Nephron (organoid): ENCODE measurements at regions not wholly inside any gene's neighbourhood (a gene's known extent, or its start where the extent isn't known, plus 50 kb on each side); places are given as distances from the start of the nearest gene placed in this dataset.

ENCODE experiments used
- H3K27ac Mint-ChIP-seq, 3 experiments: 2 replicates each; pipeline ENCODE4 v1.8.0; 2020; ENCODE audit warnings: mixed read lengths in 3 of 3, mild to moderate bottlenecking in 2 of 3, moderate library complexity in 1 of 3
- H3K27me3 Mint-ChIP-seq: 2 replicates; pipeline ENCODE4 v1.8.0; 2021; ENCODE audit warnings: low read depth, mild to moderate bottlenecking, moderate library complexity, mixed read lengths
- H3K36me3 Mint-ChIP-seq: 2 replicates; pipeline ENCODE4 v1.8.0; 2020; ENCODE audit warnings: low read depth, mixed read lengths
- H3K4me1 Mint-ChIP-seq: 2 replicates; pipeline ENCODE4 v1.8.0; 2020; ENCODE audit warnings: mixed read lengths
- H3K4me3 Mint-ChIP-seq, 3 experiments: 2 replicates each; pipeline ENCODE4 v1.8.0; 2020; ENCODE audit warnings: mild to moderate bottlenecking in 3 of 3, mixed read lengths in 3 of 3, moderate library complexity in 2 of 3
- H3K9me3 Mint-ChIP-seq: 2 replicates; pipeline ENCODE4 v1.8.0; 2020; ENCODE audit warnings: mixed read lengths
- CTCF ChIP-seq, 3 experiments: fragments of 200-600 bp; sonication (generic); IDR thresholded peaks; one replicate each; pipeline ENCODE4 v1.5.0; 2021; ENCODE audit warnings: antibody characterized with exemption in 3 of 3; ENCODE audit not compliant: unreplicated experiment in 3 of 3

- H3K4me1 Mint-ChIP-seq, result no peaks in the 10 kb centered on the region
- H3K9me3 Mint-ChIP-seq, result peaks cover under 1% of the 10 kb centered on the region
- H3K27me3 Mint-ChIP-seq, result no peaks in the 10 kb centered on the region
- H3K4me3 Mint-ChIP-seq, result no peak overlapping the region
- H3K27ac Mint-ChIP-seq, result no peak overlapping the region
- no peaks in the 10 kb centered on the region for H3K36me3 Mint-ChIP-seq
- no peak for TF ChIP-seq CTCF (IDR thresholded peaks at IDR 0.05; ENCODE audit: unreplicated experiment in 3 of 3)
These were observed 128.6 kb downstream of the ATOH1 start for GRCh38 chr4:93957186-93957585.

DNA sequence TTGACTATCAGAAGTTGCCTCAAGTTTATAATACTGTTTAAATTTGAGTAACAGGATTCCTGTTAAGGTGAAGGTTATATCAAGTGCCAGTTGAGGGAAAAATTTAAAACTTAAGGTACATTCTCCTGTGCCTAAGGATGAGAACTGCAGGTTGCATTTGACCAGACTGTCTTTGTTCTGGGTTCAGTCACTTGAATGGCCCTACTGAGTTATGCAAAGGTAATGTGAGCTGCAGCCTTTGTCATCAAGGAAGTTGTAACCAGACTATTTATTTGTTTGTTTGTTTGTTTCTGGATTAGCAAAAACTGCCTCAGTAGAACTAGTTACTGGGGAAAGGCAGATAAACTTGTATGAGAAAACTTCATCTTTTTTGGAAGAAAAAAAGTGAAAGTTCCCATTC lies 131.9 kb downstream of the ATOH1 start:
- H3K4me3 Mint-ChIP-seq, result no peak overlapping the region
- H3K27me3 Mint-ChIP-seq, result no peaks in the 10 kb centered on the region
- no peaks in the 10 kb centered on the region for H3K36me3 Mint-ChIP-seq
- no peak for TF ChIP-seq CTCF (IDR thresholded peaks at IDR 0.05; ENCODE audit: unreplicated experiment in 3 of 3)
- H3K27ac Mint-ChIP-seq, result no peak overlapping the region
- H3K4me1 Mint-ChIP-seq, result no peaks in the 10 kb centered on the region
- H3K9me3 Mint-ChIP-seq, result no peaks in the 10 kb centered on the region

GRCh38 chr4:93960916-93961315 lies 132.4 kb downstream of the ATOH1 start:
- Mint-ChIP-seq H3K4me3 (no peak overlapping the region), H3K4me1 (no peaks in the 10 kb centered on the region), H3K9me3 (no peaks in the 10 kb centered on the region), H3K27ac (no peak overlapping the region), H3K27me3 (no peaks in the 10 kb centered on the region), H3K36me3 (no peaks in the 10 kb centered on the region)
- TF ChIP-seq CTCF (IDR thresholded peaks at IDR 0.05; ENCODE audit: unreplicated experiment in 3 of 3), result no peak

DNA sequence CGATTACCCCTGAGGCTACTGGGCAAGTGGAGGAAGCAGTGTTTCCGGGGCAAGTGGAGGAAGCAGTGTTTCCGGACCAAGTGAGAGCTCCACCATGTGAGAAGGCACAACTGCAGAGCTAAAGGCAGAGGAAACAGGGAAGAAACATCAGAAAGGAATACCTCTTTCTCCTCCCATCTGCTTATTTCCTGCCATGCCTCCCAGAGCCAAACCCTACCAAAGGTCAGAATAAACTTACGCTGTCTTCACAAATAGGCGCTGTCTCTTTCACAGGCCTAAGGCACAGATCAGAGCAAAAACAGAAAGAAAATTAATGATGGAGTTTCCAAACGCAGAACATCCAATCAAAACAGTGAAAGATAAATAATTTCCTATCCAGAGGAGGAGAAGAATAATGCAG lies 153.0 kb downstream of the ATOH1 start:
- Mint-ChIP-seq H3K27me3 (no peaks in the 10 kb centered on the region), H3K4me1 (no peaks in the 10 kb centered on the region), H3K36me3 (no peaks in the 10 kb centered on the region), H3K27ac (peak overlapping the region in 1 of 3 experiments; percentile 2), H3K4me3 (no peak overlapping the region), H3K9me3 (peaks cover 15% of the 10 kb centered on the region)
- no peak for TF ChIP-seq CTCF (IDR thresholded peaks at IDR 0.05; ENCODE audit: unreplicated experiment in 3 of 3)

GRCh38 chr4:93982255-93982654 lies 153.7 kb downstream of the ATOH1 start:
- Mint-ChIP-seq H3K4me3 (no peak overlapping the region), H3K36me3 (no peaks in the 10 kb centered on the region), H3K9me3 (peaks cover 8% of the 10 kb centered on the region), H3K4me1 (no peaks in the 10 kb centered on the region), H3K27ac (no peak overlapping the region), H3K27me3 (no peaks in the 10 kb centered on the region)
- TF ChIP-seq CTCF (IDR thresholded peaks at IDR 0.05; ENCODE audit: unreplicated experiment in 3 of 3), result no peak

GRCh38 chr4:93983140-93983539 lies 154.6 kb downstream of the ATOH1 start:
- no peak overlapping the region for H3K4me3 Mint-ChIP-seq
- H3K9me3 Mint-ChIP-seq, result peaks cover 8% of the 10 kb centered on the region
- no peaks in the 10 kb centered on the region for H3K36me3 Mint-ChIP-seq
- no peaks in the 10 kb centered on the region for H3K4me1 Mint-ChIP-seq
- H3K27me3 Mint-ChIP-seq, result no peaks in the 10 kb centered on the region
- TF ChIP-seq CTCF (IDR thresholded peaks at IDR 0.05; ENCODE audit: unreplicated experiment in 3 of 3), result no peak
- no peak overlapping the region for H3K27ac Mint-ChIP-seq
